CD4-positive, alpha-beta memory T cell (primary cell): ENCODE measurements at regions not wholly inside any gene's neighbourhood (a gene's known extent, or its start where the extent isn't known, plus 50 kb on each side); places are given as distances from the start of the nearest gene placed in this dataset.

Source experiments
- CTCF ChIA-PET: fragments of 350-600 bp; sonication (Branson Sonifier 250); formaldehyde crosslinking; loops from one replicate; lab custom pipeline; 2021; ENCODE audit warnings: inconsistent platforms; ENCODE audit not compliant: partially characterized antibody; lab: Charles Lee
- POLR2A ChIA-PET: fragments of 350-600 bp; sonication (Branson Sonifier 250); formaldehyde crosslinking; loops from one replicate; lab custom pipeline; 2021; ENCODE audit not compliant: partially characterized antibody; lab: Charles Lee
- DNase-seq, 5 donors: peaks; one replicate each; pipeline versions ENCODE4 v3.0.0 to v3.0.0-alpha.2; 2020 to 2022; ENCODE audit warnings: mixed read lengths in 1 of 5
- H3K27ac ChIP-seq: one replicate; pipeline ENCODE4 v1.7.0; 2013; ENCODE audit warnings: low read depth, low read length
- H3K27me3 ChIP-seq: 2 replicates; pipeline ENCODE4 v1.7.0; 2013; ENCODE audit warnings: mild to moderate bottlenecking, low read length, moderate library complexity; ENCODE audit not compliant: insufficient read depth
- H3K36me3 ChIP-seq: 2 replicates; pipeline ENCODE4 v1.7.0; 2013; ENCODE audit warnings: mild to moderate bottlenecking, low read length, moderate library complexity; ENCODE audit not compliant: insufficient read depth
- H3K4me1 ChIP-seq: 2 replicates; pipeline ENCODE4 v1.7.0; 2013; ENCODE audit warnings: mild to moderate bottlenecking, low read length, moderate library complexity; ENCODE audit not compliant: insufficient read depth
- H3K4me3 ChIP-seq, 2 donors: one replicate each; pipeline ENCODE4 v1.7.0; 2013; ENCODE audit warnings: low read length in 2 of 2, mild to moderate bottlenecking in 1 of 2
- H3K9me3 ChIP-seq, 2 donors: one replicate each; pipeline ENCODE4 v1.7.0; 2013; ENCODE audit warnings: low read length in 2 of 2, control low read depth in 1 of 2; ENCODE audit not compliant: control insufficient read depth in 1 of 2
- H3K27ac Mint-ChIP-seq, 7 donors: one replicate each; pipeline ENCODE4 v1.8.0; 2020 to 2021; ENCODE audit warnings: mixed read lengths in 7 of 7, mild to moderate bottlenecking in 6 of 7, inconsistent platforms in 3 of 7, moderate library complexity in 3 of 7
- H3K27me3 Mint-ChIP-seq, 2 donors: one replicate each; pipeline ENCODE4 v1.8.0; 2020 to 2021; ENCODE audit warnings: mixed read lengths in 2 of 2
- H3K36me3 Mint-ChIP-seq, 2 donors: one replicate each; pipeline ENCODE4 v1.8.0; 2020 to 2021; ENCODE audit warnings: mixed read lengths in 2 of 2, inconsistent platforms in 1 of 2, mild to moderate bottlenecking in 1 of 2
- H3K4me1 Mint-ChIP-seq, 4 donors: one replicate each; pipeline ENCODE4 v1.8.0; 2020 to 2021; ENCODE audit warnings: mixed read lengths in 4 of 4, mild to moderate bottlenecking in 1 of 4
- H3K4me3 Mint-ChIP-seq, 8 donors: one replicate each; pipeline ENCODE4 v1.8.0; 2020 to 2021; ENCODE audit warnings: mixed read lengths in 8 of 8, mild to moderate bottlenecking in 7 of 8, moderate library complexity in 6 of 8, inconsistent platforms in 3 of 8
- H3K9me3 Mint-ChIP-seq, 8 donors: one replicate each; pipeline ENCODE4 v1.8.0; 2020 to 2021; ENCODE audit warnings: mixed read lengths in 8 of 8, mild to moderate bottlenecking in 5 of 8, inconsistent platforms in 3 of 8, moderate library complexity in 1 of 8
- intact Hi-C: fragments of 100-400 bp; cut with micrococcal nuclease; formaldehyde crosslinking; loops from one replicate; pipeline ENCODE4 v1.15.1; 2023

DNA sequence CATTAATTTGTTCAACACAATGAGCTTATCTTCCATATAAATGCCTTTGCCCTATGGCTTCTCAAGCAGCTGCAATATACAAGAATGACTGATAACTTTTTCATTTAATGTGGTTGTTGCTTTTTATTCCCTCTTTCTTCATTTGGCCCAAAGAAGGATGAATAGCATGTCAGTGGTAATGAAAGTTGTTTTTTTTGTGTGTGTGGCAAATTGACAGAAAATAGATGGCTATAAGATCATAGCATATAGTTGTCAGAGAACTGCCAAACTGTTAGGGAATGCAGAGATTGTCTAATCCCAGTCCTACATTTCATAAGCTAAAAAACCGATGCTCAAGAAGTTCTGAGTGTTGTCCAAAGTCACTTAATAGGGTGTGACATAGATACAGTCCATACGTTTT is 244.3 kb downstream of the ACTR3 start:
- H3K4me3 ChIP-seq, result no peak overlapping the region
- ChIA-PET CTCF (no interaction called here), POLR2A (no interaction called here)
- Mint-ChIP-seq H3K4me3 (no peak overlapping the region), H3K4me1 (no peaks in the 10 kb centered on the region), H3K36me3 (no peaks in the 10 kb centered on the region), H3K27me3 (peaks cover 6 to 8% of the 10 kb centered on the region in 2 donors), H3K9me3 (peaks cover 0 to 7% (median 0%) of the 10 kb centered on the region in 8 donors), H3K27ac (no peak overlapping the region)
- no peaks in the 10 kb centered on the region for H3K36me3 ChIP-seq
- DNase-seq, result no peak
- no peaks in the 10 kb centered on the region for H3K27me3 ChIP-seq
- no peaks in the 10 kb centered on the region for H3K9me3 ChIP-seq
- H3K4me1 ChIP-seq, result no peaks in the 10 kb centered on the region
- no peak overlapping the region for H3K27ac ChIP-seq
- intact Hi-C loops, result no loop called here

DNA sequence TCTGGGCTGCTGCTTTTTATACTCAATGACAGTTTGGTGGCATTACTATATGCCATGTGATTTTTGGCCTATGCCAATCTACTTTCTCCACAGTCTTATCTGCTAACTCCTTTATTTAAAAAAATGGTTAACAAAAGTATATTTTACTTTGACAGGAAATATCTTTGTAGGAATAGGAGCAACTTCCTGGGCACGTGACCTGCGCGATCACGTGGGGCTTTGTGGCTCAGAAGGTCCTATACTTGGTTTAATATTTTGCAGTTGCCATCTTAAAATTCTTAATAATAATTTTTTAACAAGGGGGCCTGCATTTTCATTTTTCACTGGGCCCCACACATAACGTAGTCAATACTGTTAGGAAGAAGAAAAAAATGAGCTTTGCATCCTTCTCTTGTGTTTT is 249.7 kb downstream of the ACTR3 start:
- Mint-ChIP-seq H3K9me3 (peaks cover 0 to 6% (median 1%) of the 10 kb centered on the region in 8 donors), H3K27ac (no peak overlapping the region), H3K4me3 (no peak overlapping the region), H3K4me1 (no peaks in the 10 kb centered on the region), H3K27me3 (peaks cover 0 to 14% of the 10 kb centered on the region in 2 donors), H3K36me3 (no peaks in the 10 kb centered on the region)
- H3K9me3 ChIP-seq, result no peaks in the 10 kb centered on the region
- H3K27ac ChIP-seq, result no peak overlapping the region
- POLR2A ChIA-PET, result no interaction called here
- H3K36me3 ChIP-seq, result no peaks in the 10 kb centered on the region
- H3K4me3 ChIP-seq, result no peak overlapping the region
- no peaks in the 10 kb centered on the region for H3K27me3 ChIP-seq
- CTCF ChIA-PET, result no interaction called here
- H3K4me1 ChIP-seq, result no peaks in the 10 kb centered on the region
- DNase-seq, result no peak
- intact Hi-C loops, result no loop called here

DNA sequence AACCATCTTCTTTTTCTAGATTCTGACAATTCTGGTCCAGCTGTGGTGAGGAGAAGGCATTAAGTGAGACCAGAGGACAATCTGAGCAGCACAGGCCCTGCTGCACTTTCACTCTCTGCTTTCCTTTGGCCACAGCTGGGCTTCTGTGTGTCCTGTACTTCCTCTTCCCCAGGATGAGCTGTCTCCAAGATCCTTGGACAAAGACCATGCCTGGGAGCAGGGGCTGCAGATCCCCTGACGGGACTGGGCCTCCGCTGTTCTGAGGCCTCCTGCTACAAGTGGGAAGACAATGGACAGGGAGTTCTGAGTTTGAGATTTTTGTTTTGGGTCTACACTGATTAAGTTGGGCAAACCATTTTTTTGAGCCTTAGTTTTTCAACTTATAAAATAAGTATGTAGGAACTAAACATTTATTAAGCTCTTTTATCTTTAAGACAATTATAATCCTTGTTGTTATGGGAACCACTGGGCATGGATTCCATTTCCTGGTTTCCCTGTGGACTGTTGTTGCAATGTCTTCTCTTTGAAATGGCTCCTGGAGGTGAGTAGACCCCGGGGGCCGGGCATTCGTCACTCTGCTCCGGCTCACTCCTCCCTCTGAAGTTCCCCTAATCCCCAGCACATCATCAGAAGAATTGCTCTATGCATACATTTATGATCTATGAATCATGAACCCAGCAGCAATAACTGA is 266.6 kb downstream of the ACTR3 start:
- peaks cover 0 to 1% (median 0%) of the 10 kb centered on the region in 8 donors for H3K9me3 Mint-ChIP-seq
- Histone ChIP-seq H3K27ac (no peak overlapping the region), H3K4me1 (no peaks in the 10 kb centered on the region), H3K9me3 (no peaks in the 10 kb centered on the region), H3K4me3 (no peak overlapping the region), H3K36me3 (no peaks in the 10 kb centered on the region), H3K27me3 (no peaks in the 10 kb centered on the region)
- DNase-seq, result no peak
- intact Hi-C loops, result no loop called here
- H3K27ac Mint-ChIP-seq, result no peak overlapping the region
- H3K27me3 Mint-ChIP-seq, result peaks cover 7 to 13% of the 10 kb centered on the region in 2 donors
- CTCF ChIA-PET, result interaction anchor here (1.2 kb wide), 1 partner anchor 11 kb away, joined by 3 read pairs; no protein-coding TSS in a partner anchor
- no peaks in the 10 kb centered on the region for H3K36me3 Mint-ChIP-seq
- POLR2A ChIA-PET, result no interaction called here
- H3K4me3 Mint-ChIP-seq, result no peak overlapping the region
- H3K4me1 Mint-ChIP-seq, result no peaks in the 10 kb centered on the region

DNA sequence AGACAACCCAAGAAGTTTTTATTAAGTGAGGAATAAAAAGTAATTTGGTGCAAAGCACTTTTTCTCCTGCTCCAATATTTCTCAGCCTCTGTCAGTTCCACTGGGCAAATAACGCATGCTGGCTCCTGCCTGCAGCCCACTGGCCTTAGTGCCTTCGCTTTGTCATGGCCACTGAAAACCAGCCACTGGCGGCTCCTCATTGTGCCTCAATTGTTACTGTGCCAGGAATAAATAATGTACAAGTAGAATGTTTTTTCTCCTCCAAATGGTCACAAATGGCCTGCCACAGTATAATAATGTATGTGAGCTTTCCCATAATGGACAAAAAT is 267.1 kb downstream of the ACTR3 start:
- no peak overlapping the region for H3K27ac Mint-ChIP-seq
- intact Hi-C loops, result no loop called here
- POLR2A ChIA-PET, result no interaction called here

DNA sequence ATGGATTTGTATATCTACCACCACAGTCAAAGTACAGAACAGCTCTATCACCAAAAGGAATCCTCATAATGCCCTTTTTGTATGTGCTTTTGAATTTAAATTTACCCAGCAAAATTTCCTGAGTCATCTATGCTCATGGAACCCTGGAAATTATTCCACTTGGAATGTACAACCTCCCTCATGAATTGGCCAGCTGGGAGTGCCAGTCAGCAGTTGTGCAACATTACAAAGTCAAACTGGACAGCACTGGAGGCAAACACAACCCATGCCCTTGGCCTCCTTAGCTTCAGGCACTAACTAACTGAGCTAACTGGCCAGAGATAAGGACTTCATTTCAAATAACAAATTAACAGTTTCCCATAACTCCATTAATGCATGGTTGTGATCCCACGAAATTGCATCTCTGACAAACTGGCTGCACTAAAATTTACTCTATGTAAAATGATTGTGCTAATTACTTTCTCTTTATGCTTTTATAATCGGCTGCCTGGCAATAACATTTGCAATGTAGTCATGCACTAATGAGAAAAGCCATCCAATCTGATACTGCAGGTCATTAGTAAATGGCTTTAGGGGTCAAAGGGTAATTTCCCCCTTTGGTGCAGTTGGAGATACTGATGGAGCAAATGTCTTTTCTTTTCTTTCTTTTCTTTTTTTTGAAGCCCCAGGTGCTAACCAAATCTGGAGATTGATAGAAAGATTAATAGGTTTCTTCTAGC is 270.5 kb downstream of the ACTR3 start:
- ChIA-PET CTCF (no interaction called here), POLR2A (no interaction called here)
- no peaks in the 10 kb centered on the region for H3K9me3 ChIP-seq
- intact Hi-C loops, result no loop called here
- H3K4me3 Mint-ChIP-seq, result no peak overlapping the region
- H3K36me3 Mint-ChIP-seq, result no peaks in the 10 kb centered on the region
- DNase-seq, result no peak
- H3K27me3 ChIP-seq, result no peaks in the 10 kb centered on the region
- H3K36me3 ChIP-seq, result no peaks in the 10 kb centered on the region
- no peak overlapping the region for H3K4me3 ChIP-seq
- H3K27ac Mint-ChIP-seq, result no peak overlapping the region
- peaks cover 0 to 3% (median 0%) of the 10 kb centered on the region in 8 donors for H3K9me3 Mint-ChIP-seq
- H3K4me1 Mint-ChIP-seq, result no peaks in the 10 kb centered on the region
- no peak overlapping the region for H3K27ac ChIP-seq
- H3K4me1 ChIP-seq, result no peaks in the 10 kb centered on the region
- peaks cover under 1 to 13% of the 10 kb centered on the region in 2 donors for H3K27me3 Mint-ChIP-seq

More for the DNA sequence above, 267.1 kb downstream of the ACTR3 start:
- Histone ChIP-seq H3K4me3 (no peak overlapping the region), H3K27ac (no peak overlapping the region), H3K9me3 (no peaks in the 10 kb centered on the region), H3K27me3 (no peaks in the 10 kb centered on the region), H3K4me1 (no peaks in the 10 kb centered on the region), H3K36me3 (no peaks in the 10 kb centered on the region)
- peaks cover 7 to 9% of the 10 kb centered on the region in 2 donors for H3K27me3 Mint-ChIP-seq
- peaks cover 0 to 1% (median 0%) of the 10 kb centered on the region in 8 donors for H3K9me3 Mint-ChIP-seq
- H3K4me3 Mint-ChIP-seq, result no peak overlapping the region
- no peaks in the 10 kb centered on the region for H3K4me1 Mint-ChIP-seq
- H3K36me3 Mint-ChIP-seq, result no peaks in the 10 kb centered on the region
- no peak for DNase-seq
- CTCF ChIA-PET, result interaction anchor here (1.2 kb wide), 1 partner anchor 10 kb away, joined by 3 read pairs; no protein-coding TSS in a partner anchor

DNA sequence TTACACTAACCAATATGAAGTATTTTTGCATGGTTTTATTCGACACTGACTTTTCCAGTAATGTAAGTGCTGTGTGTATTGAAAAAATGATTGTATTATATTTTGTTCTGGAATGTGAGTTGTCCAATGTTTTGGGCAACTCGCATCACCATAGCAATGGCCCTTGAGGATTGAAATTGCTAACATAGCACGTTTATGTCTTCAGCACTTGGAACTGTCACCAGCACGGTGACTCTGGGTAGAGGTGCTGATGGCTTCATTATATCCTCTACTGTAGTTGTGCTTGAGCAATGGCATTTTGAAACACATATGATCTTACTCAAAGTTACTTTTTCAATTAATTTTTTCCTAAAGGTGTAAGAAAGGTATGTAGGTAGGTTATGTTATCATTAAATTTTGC is 271.5 kb downstream of the ACTR3 start:
- ChIA-PET CTCF (no interaction called here), POLR2A (no interaction called here)
- peaks cover 3 to 12% of the 10 kb centered on the region in 2 donors for H3K27me3 Mint-ChIP-seq
- H3K36me3 Mint-ChIP-seq, result no peaks in the 10 kb centered on the region
- H3K9me3 Mint-ChIP-seq, result peaks cover 0 to 4% (median 0%) of the 10 kb centered on the region in 8 donors
- H3K9me3 ChIP-seq, result no peaks in the 10 kb centered on the region
- no peaks in the 10 kb centered on the region for H3K4me1 ChIP-seq
- no peaks in the 10 kb centered on the region for H3K27me3 ChIP-seq
- H3K4me3 Mint-ChIP-seq, result no peak overlapping the region
- intact Hi-C loops, result no loop called here
- no peak for DNase-seq
- no peaks in the 10 kb centered on the region for H3K4me1 Mint-ChIP-seq
- H3K27ac ChIP-seq, result no peak overlapping the region
- no peak overlapping the region for H3K4me3 ChIP-seq
- H3K27ac Mint-ChIP-seq, result no peak overlapping the region
- H3K36me3 ChIP-seq, result no peaks in the 10 kb centered on the region

DNA sequence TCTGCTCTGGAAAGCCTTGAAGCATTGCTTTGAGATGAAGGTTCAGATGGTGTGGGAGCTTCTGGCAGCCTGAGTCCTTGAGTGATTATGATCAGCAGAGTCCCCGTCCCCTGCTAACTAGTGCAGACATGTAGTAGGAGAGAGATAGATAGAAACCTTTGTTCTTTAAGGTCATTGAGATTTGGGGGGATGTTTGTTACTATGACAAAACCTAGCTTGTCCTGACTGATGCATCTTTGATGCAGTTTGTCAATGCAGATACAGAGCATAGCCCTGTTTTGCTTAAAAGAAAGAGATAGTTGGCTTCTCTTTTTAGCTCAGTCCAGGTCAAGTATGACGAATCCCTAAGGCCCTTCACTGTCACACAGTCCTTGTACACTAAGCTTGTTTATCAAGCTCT is 274.6 kb upstream of the DPP10 start:
- Histone ChIP-seq H3K4me3 (no peak overlapping the region), H3K9me3 (no peaks in the 10 kb centered on the region), H3K27ac (no peak overlapping the region), H3K27me3 (no peaks in the 10 kb centered on the region), H3K4me1 (no peaks in the 10 kb centered on the region), H3K36me3 (no peaks in the 10 kb centered on the region)
- CTCF ChIA-PET, result interaction anchor here (1.2 kb wide), 1 partner anchor 11 kb away, joined by 3 read pairs; no protein-coding TSS in a partner anchor
- Mint-ChIP-seq H3K27me3 (peaks cover 14 to 19% of the 10 kb centered on the region in 2 donors), H3K4me3 (no peak overlapping the region), H3K27ac (no peak overlapping the region), H3K36me3 (no peaks in the 10 kb centered on the region), H3K4me1 (no peaks in the 10 kb centered on the region), H3K9me3 (peaks cover 0 to 8% (median 1%) of the 10 kb centered on the region in 8 donors)
- intact Hi-C loops, result no loop called here
- POLR2A ChIA-PET, result no interaction called here
- DNase-seq, result no peak
